Inferior parietal cortex (tissue), 1 donor: ENCODE measurements at regions not wholly inside any gene's neighbourhood (a gene's known extent, or its start where the extent isn't known, plus 50 kb on each side); places are given as distances from the start of the nearest gene placed in this dataset.

Experiments
- DNase-seq: peaks from one replicate; pipeline ENCODE4 v3.0.0-alpha.2; 2016; ENCODE audit errors: extremely low spot score

DNA sequence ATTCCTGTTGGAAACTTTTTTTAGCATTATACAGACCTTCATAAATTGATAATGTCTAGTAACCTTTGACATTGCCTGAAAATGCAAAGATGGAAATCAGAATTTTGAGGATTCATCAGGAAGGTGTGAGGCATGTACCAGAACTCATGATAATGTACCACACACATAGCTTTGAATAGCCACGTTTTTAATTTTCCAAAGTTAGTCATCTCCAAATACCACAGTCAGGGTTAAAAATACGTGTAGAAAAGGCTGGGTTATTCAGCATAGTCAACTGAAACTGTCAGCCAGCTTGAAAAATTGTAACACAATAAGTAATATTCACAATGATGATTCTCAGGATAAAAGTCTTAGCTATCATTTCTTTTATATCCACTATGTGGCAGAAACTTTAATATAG, 102.0 kb upstream of the THRB start:
- no peak for DNase-seq

DNA sequence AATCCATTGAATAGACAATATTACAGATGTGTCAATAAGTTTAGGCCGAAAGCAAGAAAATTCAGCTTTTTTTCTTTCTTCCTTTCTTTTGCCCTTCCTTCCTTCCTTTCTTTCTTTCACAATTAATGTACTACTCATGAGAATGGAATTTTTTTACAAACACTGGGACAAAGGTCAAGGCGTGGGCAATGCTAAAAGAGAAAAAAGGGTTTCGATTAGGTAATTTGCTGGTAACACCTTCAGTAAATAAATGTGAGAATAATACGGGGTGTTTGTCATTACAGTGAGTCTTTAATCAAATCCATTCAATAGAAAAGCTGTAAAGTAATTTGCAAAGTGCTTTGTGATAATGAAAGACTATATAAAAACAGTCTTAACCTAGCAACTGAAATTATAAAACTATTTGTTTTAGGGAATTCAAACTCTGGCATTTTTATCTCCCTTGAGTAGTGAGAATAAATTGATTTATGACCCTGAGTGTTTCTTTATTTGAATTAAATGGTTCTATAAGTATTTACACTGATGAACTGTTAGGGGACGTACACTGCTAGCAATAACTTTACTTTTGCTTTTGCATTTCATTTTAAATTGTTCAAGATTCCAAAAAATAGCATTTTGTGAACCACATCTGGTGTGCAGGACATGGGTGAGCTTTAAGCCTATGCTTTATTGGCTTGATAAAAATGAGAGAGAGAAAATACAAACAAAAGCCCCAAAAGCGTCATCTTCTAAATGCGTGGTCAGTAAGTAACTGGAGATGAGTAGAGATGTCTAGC, 104.2 kb upstream of the THRB start:
- no peak for DNase-seq

DNA sequence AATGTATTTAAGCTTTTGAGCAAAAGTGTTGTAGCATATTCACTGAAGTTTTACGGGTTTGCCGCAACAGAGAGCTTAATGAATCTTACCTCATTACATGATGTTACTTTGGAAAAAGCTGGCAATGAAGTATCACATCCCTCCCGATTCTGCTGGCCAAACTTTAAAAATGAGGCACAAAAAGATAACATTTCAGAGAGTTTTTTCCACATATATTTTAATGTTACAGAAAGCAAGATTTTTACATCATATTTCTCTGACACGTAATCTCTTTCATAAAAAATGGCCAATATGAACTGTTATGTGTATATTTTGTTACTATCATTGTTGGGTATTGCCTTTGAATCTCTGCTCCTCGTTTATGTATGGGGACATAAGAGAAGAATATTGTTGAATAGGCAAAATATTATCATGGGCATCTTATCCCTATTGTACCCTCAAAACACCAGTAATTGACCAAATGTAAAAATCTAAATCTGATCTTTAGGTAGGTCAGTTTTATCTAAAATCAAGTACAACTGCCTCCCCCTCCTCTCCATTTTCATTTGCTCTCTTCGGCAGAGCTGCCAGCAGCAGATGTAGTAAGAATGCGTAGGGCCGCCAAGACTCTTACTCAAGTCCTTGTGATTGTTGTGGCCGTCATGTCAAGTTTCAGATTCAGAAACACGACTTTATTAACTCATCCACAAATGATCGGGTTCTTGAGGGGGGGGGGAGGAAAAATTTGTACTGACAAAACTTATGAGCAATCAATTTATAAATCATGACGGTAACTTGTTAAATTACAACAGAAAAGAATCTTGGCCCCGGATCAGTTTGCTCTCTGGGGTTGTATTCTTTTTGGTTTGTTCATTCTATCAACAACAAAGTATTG, 106.7 kb upstream of the THRB start:
- DNase-seq, result no peak

DNA sequence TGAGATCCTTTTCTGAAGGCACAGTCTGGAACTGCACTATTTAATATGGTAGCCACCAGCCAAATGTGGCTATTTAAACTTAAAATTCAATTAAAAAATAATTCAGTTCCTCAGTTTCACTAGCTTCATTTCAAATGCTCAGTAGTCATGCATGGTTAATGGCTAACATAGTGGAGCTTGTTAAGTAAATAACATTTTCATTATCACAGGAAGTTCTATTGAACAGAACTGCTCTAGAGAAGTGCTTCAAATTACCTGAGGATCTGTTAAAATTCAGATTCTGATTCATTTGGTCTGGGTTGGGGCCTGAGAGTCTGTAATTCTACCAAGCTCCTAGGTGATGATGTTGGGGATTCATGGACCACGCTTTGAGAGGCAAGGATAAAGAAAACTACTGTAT, 109.6 kb upstream of the THRB start:
- DNase-seq, result no peak

GRCh38 chr3:24605511-24606028, 110.9 kb upstream of the THRB start:
- no peak for DNase-seq

DNA sequence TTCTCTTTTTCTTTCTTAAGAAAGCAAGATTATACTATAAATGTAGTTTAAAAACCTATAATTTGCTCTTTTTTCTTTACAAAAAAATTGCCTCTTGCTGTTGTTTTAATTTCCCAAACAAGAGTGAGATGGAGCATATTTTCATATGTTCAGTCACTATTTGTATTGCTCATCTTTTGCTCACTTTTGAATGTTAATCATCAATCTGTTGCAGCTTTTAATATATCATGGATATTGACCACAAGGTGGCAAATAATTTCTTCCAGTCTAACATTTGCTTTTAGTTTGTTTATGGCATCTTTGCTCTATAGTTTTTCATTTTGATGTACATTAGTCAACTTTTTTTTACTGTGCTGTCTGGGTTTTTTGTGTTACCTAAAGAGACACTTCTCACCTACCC, 112.6 kb upstream of the THRB start:
- DNase-seq, result no peak

- peak; percentile 50 for DNase-seq
These were observed 114.2 kb upstream of the THRB start for GRCh38 chr3:24608701-24609390.

DNA sequence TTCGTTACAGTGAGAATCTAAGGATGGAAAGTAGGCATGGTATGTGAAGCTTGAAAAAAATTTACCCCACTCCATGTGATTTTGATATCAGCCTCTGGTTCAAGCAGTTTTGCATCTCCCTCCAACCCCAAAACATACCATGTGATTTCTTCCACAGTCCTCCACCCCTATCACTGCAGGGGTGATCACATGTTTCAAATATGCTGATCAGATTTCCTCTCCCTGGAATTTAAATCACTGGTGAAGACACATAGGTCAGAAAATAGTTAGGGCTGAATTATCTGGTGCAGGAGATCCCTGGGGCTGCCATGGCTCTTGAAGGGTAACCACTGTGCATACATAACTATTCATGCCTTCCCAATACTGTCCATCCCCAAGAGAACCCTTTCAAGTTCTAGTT, 119.7 kb upstream of the THRB start:
- no peak for DNase-seq

DNA sequence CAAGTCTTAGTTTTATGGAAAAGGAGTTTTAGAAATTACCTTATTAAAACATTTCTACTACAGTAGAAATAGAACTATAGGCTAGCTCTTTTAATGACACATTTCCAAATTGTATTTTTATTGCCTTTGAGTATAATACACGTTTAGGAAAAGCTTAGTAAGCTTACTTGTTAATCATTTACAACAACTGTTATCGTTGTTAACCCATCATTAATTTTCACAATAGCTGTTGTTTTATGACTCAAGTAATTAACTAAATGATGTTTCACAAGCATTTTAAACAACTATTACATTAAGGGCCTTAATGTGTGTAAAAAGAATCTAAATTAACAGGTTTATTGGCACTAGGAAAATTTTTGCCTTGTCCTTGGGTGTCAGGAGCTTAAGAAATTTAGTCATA, 120.5 kb upstream of the THRB start:
- DNase-seq, result no peak

GRCh38 chr3:24616110-24616829, 121.6 kb upstream of the THRB start:
- no peak for DNase-seq

GRCh38 chr3:24622138-24622537, 127.5 kb upstream of the THRB start:
- no peak for DNase-seq

DNA sequence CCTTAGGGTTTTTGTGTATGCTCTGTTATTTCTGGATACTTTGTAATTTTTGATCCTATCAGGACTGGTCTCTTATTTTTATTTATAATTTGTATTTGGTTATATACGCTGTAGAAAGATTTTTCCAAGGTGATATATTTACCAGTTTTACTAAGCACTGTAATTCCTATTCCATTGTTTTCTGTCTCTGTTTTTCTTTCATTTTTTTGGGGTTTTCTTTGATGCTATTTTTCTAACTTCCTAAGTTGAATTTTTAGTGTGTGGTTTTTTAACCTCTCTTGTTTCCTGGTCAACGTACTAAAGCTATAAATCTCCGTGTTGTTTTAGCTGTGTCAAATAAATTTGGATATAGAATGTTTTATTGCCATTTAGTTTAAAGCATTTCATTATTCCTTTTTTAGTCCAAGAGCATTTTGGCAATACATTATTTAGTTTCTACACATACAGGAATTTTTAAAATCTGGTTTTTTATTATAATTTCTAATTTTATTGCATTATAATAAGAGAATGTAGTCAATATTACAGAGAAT, 128.1 kb upstream of the THRB start:
- DNase-seq, result no peak

GRCh38 chr3:24623657-24624056, 129.0 kb upstream of the THRB start:
- DNase-seq, result no peak

GRCh38 chr3:24624938-24625681, 130.5 kb upstream of the THRB start:
- DNase-seq, result no peak

DNA sequence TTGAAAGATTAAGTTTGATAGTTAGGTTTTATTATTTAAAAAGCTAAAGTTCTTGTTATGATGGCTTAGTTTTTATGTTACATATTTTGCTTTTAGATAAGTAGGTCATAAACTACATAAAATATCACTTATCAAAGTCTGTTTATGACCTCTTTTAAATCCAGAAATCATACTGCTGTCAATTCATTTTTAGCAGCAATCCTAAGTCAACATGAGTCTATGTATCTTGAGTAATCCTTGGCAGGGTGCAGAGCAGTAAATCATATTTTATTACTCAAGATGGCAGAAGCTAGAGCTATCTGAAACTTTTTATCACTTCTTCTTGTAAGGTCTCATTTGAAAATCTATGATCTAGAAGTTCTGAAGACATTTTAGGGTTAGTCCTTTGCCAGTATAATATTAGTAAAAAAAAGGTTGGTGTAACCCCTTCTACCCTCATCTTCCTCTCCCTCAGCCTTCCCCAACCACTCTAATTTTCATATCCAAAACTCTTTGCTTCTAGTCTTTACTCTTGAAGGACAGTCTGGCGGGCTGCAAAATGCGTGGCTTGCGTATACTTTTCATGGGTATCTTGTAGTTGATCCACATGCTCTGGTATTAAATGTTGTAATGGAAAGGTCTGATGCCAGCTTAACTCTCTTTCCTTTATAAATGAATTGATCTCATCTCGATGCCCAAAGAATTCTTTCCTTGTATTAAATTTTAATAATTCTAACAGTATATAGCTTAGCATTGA, 134.0 kb upstream of the THRB start:
- DNase-seq, result no peak

DNA sequence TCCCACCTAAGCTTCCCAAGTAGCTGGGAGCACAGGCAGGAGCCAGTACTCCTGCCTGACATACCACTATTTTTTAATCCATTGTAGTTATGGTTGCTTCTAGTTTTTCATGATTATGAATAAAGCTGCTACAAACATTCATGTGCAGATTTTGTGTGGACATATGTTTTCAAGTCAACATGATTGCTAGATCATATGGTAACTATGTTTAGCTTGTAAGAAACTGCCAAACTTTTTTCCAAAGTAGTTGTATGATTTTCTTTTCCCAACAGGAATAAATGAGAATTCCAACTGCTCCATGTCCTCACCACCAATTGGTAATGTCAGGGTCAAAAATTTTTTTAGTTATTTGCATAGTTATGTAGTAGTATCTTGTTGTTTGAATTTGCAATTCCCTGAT, 136.8 kb upstream of the THRB start:
- DNase-seq, result no peak

GRCh38 chr3:24639061-24639460, 144.4 kb upstream of the THRB start:
- no peak for DNase-seq

GRCh38 chr3:24639481-24640329, 145.1 kb upstream of the THRB start:
- DNase-seq, result no peak

- DNase-seq, result peak; percentile 54
These were observed 145.8 kb upstream of the THRB start for GRCh38 chr3:24640330-24640877.
